Colonic mucosa (tissue), 4 donors: ENCODE measurements at regions not wholly inside any gene's neighbourhood (a gene's known extent, or its start where the extent isn't known, plus 50 kb on each side); places are given as distances from the start of the nearest gene placed in this dataset.

Experiments
- DNase-seq: peaks from one replicate; pipeline ENCODE4 v3.0.0-alpha.2; 2020
- H3K27ac ChIP-seq: fragments of 200-600 bp; one replicate; pipeline ENCODE4 v1.8.0; 2021
- H3K27me3 ChIP-seq: fragments of 200-600 bp; one replicate; pipeline ENCODE4 v1.8.0; 2021
- H3K36me3 ChIP-seq: fragments of 200-600 bp; one replicate; pipeline ENCODE4 v1.8.0; 2021
- H3K4me1 ChIP-seq: fragments of 200-600 bp; one replicate; pipeline ENCODE4 v1.8.0; 2021; ENCODE audit warnings: mild to moderate bottlenecking
- H3K4me3 ChIP-seq: fragments of 200-600 bp; one replicate; pipeline ENCODE4 v1.8.0; 2021
- H3K9ac ChIP-seq, 2 donors: one replicate each; pipeline ENCODE4 v1.7.0; 2013; ENCODE audit warnings: control low read depth in 2 of 2, low read depth in 2 of 2, low read length in 2 of 2
- H3K9me3 ChIP-seq: fragments of 200-600 bp; one replicate; pipeline ENCODE4 v1.8.0; 2021
- CTCF ChIP-seq: fragments of 200-600 bp; IDR thresholded peaks from one replicate; pipeline ENCODE4 v1.8.0; 2022; ENCODE audit warnings: antibody characterized with exemption, mild to moderate bottlenecking
- intact Hi-C: fragments of 100-400 bp; cut with DNase I; formaldehyde crosslinking; loops from one replicate; pipeline ENCODE4 v1.14.1; 2022
- donor health status: healthy.
- donor health status: DM: no; HTN: no; CAD: no.
- donor health status: DM: no; HTN: no; CAD: no.

- no peak for TF ChIP-seq CTCF
- no peak for DNase-seq
These were observed 212.0 kb upstream of the SALL3 start for GRCh38 chr18:78767648-78768071.

GRCh38 chr18:78768221-78768620, 211.4 kb upstream of the SALL3 start:
- TF ChIP-seq CTCF = no peak
- no peaks in the 10 kb centered on the region for H3K9me3 ChIP-seq
- H3K4me1 ChIP-seq = no peaks in the 10 kb centered on the region
- no peak for DNase-seq
- no peak overlapping the region for H3K4me3 ChIP-seq
- no peak overlapping the region for H3K27ac ChIP-seq
- no peak overlapping the region for H3K9ac ChIP-seq
- intact Hi-C loops = no loop called here
- H3K27me3 ChIP-seq = no peaks in the 10 kb centered on the region
- H3K36me3 ChIP-seq = no peaks in the 10 kb centered on the region

More at GRCh38 chr18:78767648-78768071, 212.0 kb upstream of the SALL3 start:
- Histone ChIP-seq H3K9me3 (no peaks in the 10 kb centered on the region), H3K4me1 (no peaks in the 10 kb centered on the region), H3K27ac (no peak overlapping the region), H3K36me3 (no peaks in the 10 kb centered on the region), H3K4me3 (no peak overlapping the region), H3K9ac (no peak overlapping the region), H3K27me3 (no peaks in the 10 kb centered on the region)
- intact Hi-C loops = no loop called here

- no peak for DNase-seq
- intact Hi-C loops = no loop called here
- TF ChIP-seq CTCF = no peak
- H3K4me3 ChIP-seq = no peak overlapping the region
- no peaks in the 10 kb centered on the region for H3K9me3 ChIP-seq
- H3K27ac ChIP-seq = no peak overlapping the region
- H3K27me3 ChIP-seq = no peaks in the 10 kb centered on the region
- no peaks in the 10 kb centered on the region for H3K4me1 ChIP-seq
- H3K36me3 ChIP-seq = no peaks in the 10 kb centered on the region
- H3K9ac ChIP-seq = no peak overlapping the region
These were observed 210.7 kb upstream of the SALL3 start for GRCh38 chr18:78768656-78769501.

- intact Hi-C loops = no loop called here
- no peak overlapping the region for H3K9ac ChIP-seq
- H3K4me1 ChIP-seq = no peaks in the 10 kb centered on the region
- no peak overlapping the region for H3K4me3 ChIP-seq
- no peaks in the 10 kb centered on the region for H3K36me3 ChIP-seq
- H3K9me3 ChIP-seq = no peaks in the 10 kb centered on the region
- peak; percentile 14 for DNase-seq
- no peaks in the 10 kb centered on the region for H3K27me3 ChIP-seq
- TF ChIP-seq CTCF = no peak
- H3K27ac ChIP-seq = no peak overlapping the region
These were observed 210.0 kb upstream of the SALL3 start for GRCh38 chr18:78769502-78770105.

- intact Hi-C loops = no loop called here
- TF ChIP-seq CTCF = no peak
- Histone ChIP-seq H3K4me3 (no peak overlapping the region), H3K9me3 (no peaks in the 10 kb centered on the region), H3K27ac (no peak overlapping the region), H3K36me3 (no peaks in the 10 kb centered on the region), H3K4me1 (no peaks in the 10 kb centered on the region), H3K27me3 (no peaks in the 10 kb centered on the region), H3K9ac (no peak overlapping the region)
- no peak for DNase-seq
These were observed 209.3 kb upstream of the SALL3 start for GRCh38 chr18:78770139-78770822.
